ENCODE measurements at regions not wholly inside any gene's neighbourhood (a gene's known extent, or its start where the extent isn't known, plus 50 kb on each side); places are given as distances from the start of the nearest gene placed in this dataset.

DNA sequence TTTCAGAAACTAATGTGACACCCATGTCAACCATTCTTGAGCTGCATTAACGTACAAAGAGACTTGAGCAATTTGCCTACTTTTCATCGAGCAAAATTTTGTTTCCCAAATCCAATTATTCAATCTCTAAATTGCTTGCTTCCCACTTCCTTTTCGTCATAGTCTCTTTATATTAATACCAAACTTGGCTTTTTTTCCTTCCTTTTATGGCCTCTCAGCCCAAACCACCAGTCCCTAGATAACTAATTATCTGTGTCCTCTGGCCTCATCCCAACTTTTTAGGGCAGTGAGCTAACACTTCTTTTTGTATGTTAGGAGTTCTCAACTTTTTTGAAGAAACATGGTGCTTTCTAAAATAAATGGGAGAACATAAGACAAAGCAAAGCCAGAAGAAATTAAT lies 155.5 kb upstream of the S1PR3 start:
- no peak for TF ChIP-seq YY1 (IDR thresholded peaks at IDR 0.05; ENCODE audit: low read depth)
- no peak for TF ChIP-seq RAD21 (IDR thresholded peaks at IDR 0.05; ENCODE audit: low read depth)
- TF ChIP-seq TAF1 (IDR thresholded peaks at IDR 0.05; ENCODE audit: low read depth) = no peak
